Limb (tissue), 2 donors: ENCODE measurements at regions not wholly inside any gene's neighbourhood (a gene's known extent, or its start where the extent isn't known, plus 50 kb on each side); places are given as distances from the start of the nearest gene placed in this dataset.

Experiments
- DNase-seq, 2 donors: peaks; one replicate each; pipeline ENCODE4 v3.0.0-alpha.2; 2016; ENCODE audit errors: extremely low spot score in 2 of 2

- DNase-seq = no peak
These were observed 224.4 kb downstream of the OGFRL1 start for GRCh38 chr6:71513036-71513435.

GRCh38 chr6:71523548-71523947, 234.9 kb downstream of the OGFRL1 start:
- DNase-seq = no peak

- DNase-seq = no peak
These were observed 235.6 kb downstream of the OGFRL1 start for GRCh38 chr6:71524201-71524600.

- no peak for DNase-seq
These were observed 239.3 kb downstream of the OGFRL1 start for GRCh38 chr6:71527886-71528285.

GRCh38 chr6:71529026-71529425, 240.4 kb downstream of the OGFRL1 start:
- no peak for DNase-seq

- DNase-seq = no peak
These were observed 241.2 kb downstream of the OGFRL1 start for GRCh38 chr6:71529769-71530168.

GRCh38 chr6:71531006-71531405, 242.4 kb downstream of the OGFRL1 start:
- no peak for DNase-seq

GRCh38 chr6:71531841-71532240, 243.2 kb downstream of the OGFRL1 start:
- no peak for DNase-seq

- DNase-seq = peak in 1 of 2 donors; percentile 25
These were observed 245.3 kb downstream of the OGFRL1 start for GRCh38 chr6:71533939-71534379.

- no peak for DNase-seq
These were observed 246.3 kb downstream of the OGFRL1 start for GRCh38 chr6:71534921-71535320.

GRCh38 chr6:71537717-71538116, 249.1 kb downstream of the OGFRL1 start:
- no peak for DNase-seq

GRCh38 chr6:71544028-71544427, 255.4 kb downstream of the OGFRL1 start:
- no peak for DNase-seq

- no peak for DNase-seq
These were observed 256.3 kb downstream of the OGFRL1 start for GRCh38 chr6:71544906-71545305.

GRCh38 chr6:71545905-71546304, 257.3 kb downstream of the OGFRL1 start:
- no peak for DNase-seq

GRCh38 chr6:71551798-71552197, 263.2 kb downstream of the OGFRL1 start:
- DNase-seq = no peak

- no peak for DNase-seq
These were observed 267.5 kb downstream of the OGFRL1 start for GRCh38 chr6:71556141-71556540.

GRCh38 chr6:71558974-71559373, 270.4 kb downstream of the OGFRL1 start:
- no peak for DNase-seq

- no peak for DNase-seq
These were observed 279.0 kb downstream of the OGFRL1 start for GRCh38 chr6:71567562-71567961.

GRCh38 chr6:71577766-71578165, 289.2 kb downstream of the OGFRL1 start:
- DNase-seq = no peak

GRCh38 chr6:71579902-71580301, 291.3 kb downstream of the OGFRL1 start:
- no peak for DNase-seq

GRCh38 chr6:71582820-71583219, 294.2 kb downstream of the OGFRL1 start:
- no peak for DNase-seq

- no peak for DNase-seq
These were observed 296.3 kb downstream of the OGFRL1 start for GRCh38 chr6:71584712-71585436.

- no peak for DNase-seq
These were observed 296.9 kb downstream of the OGFRL1 start for GRCh38 chr6:71585472-71585871.

GRCh38 chr6:71588490-71588889, 297.9 kb upstream of the RIMS1 start:
- no peak for DNase-seq
